GM10266 (cell line): ENCODE measurements at regions not wholly inside any gene's neighbourhood (a gene's known extent, or its start where the extent isn't known, plus 50 kb on each side); places are given as distances from the start of the nearest gene placed in this dataset.

Experiments
- DNase-seq: peaks from one replicate; pipeline ENCODE4 v3.0.0; 2012; ENCODE audit errors: extremely low spot score
- TF ChIP-seq, protein P1 (sequence below): IDR thresholded peaks from 2 replicates; pipeline ENCODE4 v1.5.1; 2012; ENCODE audit warnings: mild to moderate bottlenecking, low read depth; ENCODE audit not compliant: control insufficient read depth, insufficient read depth; ENCODE audit errors: missing control alignments

GRCh38 chr2:9752441-9753275, 90.6 kb upstream of the TAF1B start:
- peak; percentile 71 for DNase-seq
- TF ChIP-seq, protein P1, sequence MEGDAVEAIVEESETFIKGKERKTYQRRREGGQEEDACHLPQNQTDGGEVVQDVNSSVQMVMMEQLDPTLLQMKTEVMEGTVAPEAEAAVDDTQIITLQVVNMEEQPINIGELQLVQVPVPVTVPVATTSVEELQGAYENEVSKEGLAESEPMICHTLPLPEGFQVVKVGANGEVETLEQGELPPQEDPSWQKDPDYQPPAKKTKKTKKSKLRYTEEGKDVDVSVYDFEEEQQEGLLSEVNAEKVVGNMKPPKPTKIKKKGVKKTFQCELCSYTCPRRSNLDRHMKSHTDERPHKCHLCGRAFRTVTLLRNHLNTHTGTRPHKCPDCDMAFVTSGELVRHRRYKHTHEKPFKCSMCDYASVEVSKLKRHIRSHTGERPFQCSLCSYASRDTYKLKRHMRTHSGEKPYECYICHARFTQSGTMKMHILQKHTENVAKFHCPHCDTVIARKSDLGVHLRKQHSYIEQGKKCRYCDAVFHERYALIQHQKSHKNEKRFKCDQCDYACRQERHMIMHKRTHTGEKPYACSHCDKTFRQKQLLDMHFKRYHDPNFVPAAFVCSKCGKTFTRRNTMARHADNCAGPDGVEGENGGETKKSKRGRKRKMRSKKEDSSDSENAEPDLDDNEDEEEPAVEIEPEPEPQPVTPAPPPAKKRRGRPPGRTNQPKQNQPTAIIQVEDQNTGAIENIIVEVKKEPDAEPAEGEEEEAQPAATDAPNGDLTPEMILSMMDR = no peak

DNA sequence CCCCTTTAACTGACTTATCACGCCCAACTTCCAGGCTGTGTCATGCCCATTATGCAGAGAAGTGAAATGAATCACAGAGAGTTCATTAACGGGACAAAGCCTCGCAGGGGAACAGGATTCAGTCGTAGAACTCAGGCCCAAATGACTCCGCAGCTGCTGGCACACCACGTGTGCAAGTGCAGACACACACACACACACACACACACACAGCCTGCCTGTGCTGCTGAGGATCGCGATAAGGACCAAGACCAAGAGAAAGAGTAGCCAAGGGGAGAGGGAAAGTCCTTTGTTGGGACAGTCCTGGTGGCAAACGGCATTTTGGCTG, 90.0 kb upstream of the TAF1B start:
- peak; percentile 62 for DNase-seq
- TF ChIP-seq, protein P1 = no peak

- DNase-seq = peak; percentile 40
- TF ChIP-seq, protein P1 = no peak
These were observed 89.4 kb upstream of the TAF1B start for GRCh38 chr2:9753665-9754531.

DNA sequence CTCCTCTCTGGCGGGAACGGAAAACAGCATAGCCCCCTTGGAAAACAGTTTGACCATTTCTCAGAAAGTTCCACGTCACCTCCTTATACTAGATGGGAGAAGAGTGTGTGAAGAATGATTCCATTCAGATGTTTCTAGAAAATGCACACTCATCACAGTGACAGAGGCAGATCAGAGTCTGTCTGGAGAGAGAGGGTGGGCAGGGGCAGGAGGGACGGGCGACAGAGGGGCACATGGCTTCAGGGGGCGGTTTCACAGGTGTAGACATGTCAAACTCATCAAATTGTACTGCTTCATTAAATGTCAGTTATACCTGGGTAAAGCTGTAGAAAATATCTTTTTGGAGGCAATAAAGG, 88.8 kb upstream of the TAF1B start:
- DNase-seq = no peak
- TF ChIP-seq, protein P1 = no peak

DNA sequence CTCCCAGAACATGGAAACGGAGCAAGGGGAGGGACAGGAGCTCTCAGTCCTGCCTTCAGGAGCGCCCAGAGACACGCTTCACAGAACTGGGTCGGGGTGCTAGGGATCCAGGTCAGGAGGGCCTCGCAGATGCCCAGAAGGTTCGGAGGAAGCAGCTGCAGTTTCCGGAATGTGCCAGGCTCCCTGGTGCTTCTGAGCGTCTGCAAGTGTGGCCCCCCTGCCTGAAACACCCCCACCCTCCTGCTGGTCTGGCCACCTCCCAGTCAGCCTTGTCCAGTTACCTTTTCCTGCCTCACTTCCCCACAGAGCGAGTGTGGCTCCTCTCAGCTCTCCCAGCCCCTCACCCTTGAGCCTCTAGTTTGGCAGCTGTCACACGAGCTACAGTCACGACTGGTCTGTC, 88.3 kb upstream of the TAF1B start:
- TF ChIP-seq, protein P1 = no peak
- DNase-seq = no peak

DNA sequence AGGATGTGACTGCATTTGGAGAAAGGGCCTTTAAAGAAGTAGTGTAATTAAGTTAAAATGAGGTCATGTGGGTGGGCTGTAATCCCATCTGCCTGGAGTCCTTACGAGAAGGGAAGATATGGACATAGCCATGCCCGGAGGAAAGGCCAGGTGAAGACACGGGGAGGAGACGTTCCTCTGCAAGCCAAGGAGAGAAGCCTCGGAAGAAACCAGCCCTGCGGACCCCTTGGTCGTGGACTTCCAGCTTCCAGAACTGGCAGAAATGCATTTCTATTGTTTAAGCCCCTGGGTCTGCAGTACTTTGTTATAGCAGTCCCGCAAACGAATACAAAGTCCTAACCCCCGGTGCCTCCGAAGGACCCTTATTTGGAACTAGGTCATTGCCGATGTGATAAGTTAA, 87.6 kb upstream of the TAF1B start:
- TF ChIP-seq, protein P1 = no peak

More for the DNA sequence above, 87.6 kb upstream of the TAF1B start:
- no peak for DNase-seq
